PC-9 (cell line): ENCODE measurements at regions not wholly inside any gene's neighbourhood (a gene's known extent, or its start where the extent isn't known, plus 50 kb on each side); places are given as distances from the start of the nearest gene placed in this dataset.

Experiments
- BruUV-seq: library from RNA; stranded (reverse); fragments of 400-500 nt; replicated peaks from 2 replicates; lab custom pipeline; 2021; lab: Mats Ljungman, UMichigan
- CTCF ChIA-PET: fragments of 300-600 bp; sonication (Branson Sonifier 250); formaldehyde crosslinking; loops from one replicate; lab custom pipeline; 2022; ENCODE audit warnings: antibody characterized with exemption; lab: Charles Lee
- POLR2A ChIA-PET: fragments of 300-600 bp; sonication (Branson Sonifier 250); formaldehyde crosslinking; loops from one replicate; lab custom pipeline; 2022; ENCODE audit warnings: antibody characterized with exemption; ENCODE audit not compliant: unreplicated experiment; lab: Charles Lee
- DNase-seq, 2 experiments: peaks; one replicate each; pipeline versions ENCODE4 v3.0.0 to v3.0.0-alpha.2; 2015 to 2022; ENCODE audit warnings: mixed read lengths in 1 of 2
- H2AFZ ChIP-seq: fragments of 200-600 bp; sonication (generic); 2 replicates; pipeline ENCODE4 v1.8.1; 2017; ENCODE audit warnings: antibody characterized with exemption
- H3F3A ChIP-seq: fragments of 200-600 bp; sonication (generic); 2 replicates; pipeline ENCODE4 v1.8.1; 2017; ENCODE audit warnings: antibody characterized with exemption, mild to moderate bottlenecking, low read depth; ENCODE audit not compliant: insufficient read depth
- H3K27ac ChIP-seq: fragments of 200-600 bp; sonication (generic); 2 replicates; pipeline ENCODE4 v1.6.1; 2016; ENCODE audit warnings: mixed run types
- H3K27me3 ChIP-seq: fragments of 200-600 bp; sonication (generic); 2 replicates; pipeline ENCODE4 v1.6.1; 2016; ENCODE audit warnings: low read depth, mixed run types; ENCODE audit not compliant: insufficient read depth
- H3K36me3 ChIP-seq: fragments of 200-600 bp; sonication (generic); 2 replicates; pipeline ENCODE4 v1.6.1; 2016; ENCODE audit warnings: low read depth, mixed run types
- H3K4me1 ChIP-seq: fragments of 200-600 bp; sonication (generic); replicated peaks from 2 replicates; pipeline ENCODE4 v1.6.1; 2016; ENCODE audit warnings: mixed run types; ENCODE audit not compliant: insufficient read depth
- H3K4me2 ChIP-seq: fragments of 200-600 bp; sonication (generic); 2 replicates; pipeline ENCODE4 v1.6.1; 2017; ENCODE audit warnings: mixed run types
- H3K4me3 ChIP-seq: fragments of 200-600 bp; sonication (generic); 2 replicates; pipeline ENCODE4 v1.6.1; 2016; ENCODE audit warnings: mixed run types
- H3K79me2 ChIP-seq: fragments of 200-600 bp; sonication (generic); 2 replicates; pipeline ENCODE4 v1.6.1; 2017; ENCODE audit warnings: low read depth, mixed run types
- H3K9me2 ChIP-seq: fragments of 200-600 bp; sonication (generic); 2 replicates; pipeline ENCODE4 v1.8.1; 2017; ENCODE audit warnings: mild to moderate bottlenecking; ENCODE audit not compliant: insufficient read depth
- H3K9me3 ChIP-seq: fragments of 200-600 bp; sonication (generic); 2 replicates; pipeline ENCODE4 v1.8.1; 2016; ENCODE audit warnings: low read depth; ENCODE audit not compliant: insufficient read depth
- H4K20me1 ChIP-seq: fragments of 200-600 bp; sonication (generic); 2 replicates; pipeline ENCODE4 v1.8.1; 2017; ENCODE audit not compliant: insufficient read depth
- CTCF ChIP-seq: fragments of 200-600 bp; sonication (generic); conservative IDR thresholded peaks from 2 replicates; pipeline ENCODE4 v1.6.1; 2017; ENCODE audit warnings: mixed run types, antibody characterized with exemption, mild to moderate bottlenecking, moderate library complexity
- EZH2 ChIP-seq: fragments of 200-600 bp; sonication (generic); IDR thresholded peaks from 2 replicates; pipeline ENCODE4 v1.8.0; 2017; ENCODE audit warnings: antibody characterized with exemption, low read depth
- intact Hi-C: fragments of 100-400 bp; cut with micrococcal nuclease; formaldehyde crosslinking; loops from one replicate; pipeline ENCODE4 v1.10.0; 2022; ENCODE audit not compliant: unreplicated experiment

- Histone ChIP-seq H3K36me3 (no peaks in the 10 kb centered on the region), H3K4me1 (no peaks in the 10 kb centered on the region), H3K9me2 (no peaks in the 10 kb centered on the region), H2AFZ (no peak overlapping the region), H3K4me3 (no peak overlapping the region), H3K79me2 (no peaks in the 10 kb centered on the region), H3K9me3 (no peaks in the 10 kb centered on the region), H3K27ac (no peak overlapping the region), H3K27me3 (no peaks in the 10 kb centered on the region), H3K4me2 (no peak overlapping the region), H3F3A (no peaks in the 10 kb centered on the region), H4K20me1 (no peaks in the 10 kb centered on the region)
- ChIA-PET CTCF (no interaction called here), POLR2A (no interaction called here)
- intact Hi-C loops, result no loop called here
- DNase-seq, result no peak
- TF ChIP-seq CTCF (no peak), EZH2 (no peak)
- BruUV-seq, result no TSS peak
These were observed 722.5 kb upstream of the CHD1 start for GRCh38 chr5:99651298-99651697.

- TF ChIP-seq EZH2, result no peak
- no peak for TF ChIP-seq CTCF
- Histone ChIP-seq H3K9me2 (no peaks in the 10 kb centered on the region), H3K27ac (no peak overlapping the region), H3K27me3 (no peaks in the 10 kb centered on the region), H3K4me2 (no peak overlapping the region), H3K9me3 (no peaks in the 10 kb centered on the region), H3K79me2 (no peaks in the 10 kb centered on the region), H3K4me1 (no peaks in the 10 kb centered on the region), H4K20me1 (no peaks in the 10 kb centered on the region), H2AFZ (no peak overlapping the region), H3F3A (no peaks in the 10 kb centered on the region), H3K4me3 (no peak overlapping the region), H3K36me3 (no peaks in the 10 kb centered on the region)
- ChIA-PET POLR2A (no interaction called here), CTCF (no interaction called here)
- intact Hi-C loops, result no loop called here
- no TSS peak for BruUV-seq
- no peak for DNase-seq
These were observed 717.3 kb upstream of the CHD1 start for GRCh38 chr5:99646011-99646647.

- Histone ChIP-seq H3K36me3 (no peaks in the 10 kb centered on the region), H3K4me1 (no peaks in the 10 kb centered on the region), H3K9me2 (no peaks in the 10 kb centered on the region), H3K9me3 (no peaks in the 10 kb centered on the region), H3K4me3 (no peak overlapping the region), H3K27me3 (no peaks in the 10 kb centered on the region), H3K79me2 (no peaks in the 10 kb centered on the region), H3K4me2 (no peak overlapping the region), H2AFZ (no peak overlapping the region), H3F3A (no peaks in the 10 kb centered on the region), H4K20me1 (no peaks in the 10 kb centered on the region), H3K27ac (no peak overlapping the region)
- intact Hi-C loops, result no loop called here
- ChIA-PET POLR2A (no interaction called here), CTCF (no interaction called here)
- BruUV-seq, result no TSS peak
- TF ChIP-seq CTCF, result no peak
- no peak for TF ChIP-seq EZH2
- DNase-seq, result no peak
These were observed 716.0 kb upstream of the CHD1 start for GRCh38 chr5:99644822-99645221.
